GM12878 (cell line): ENCODE measurements at regions not wholly inside any gene's neighbourhood (a gene's known extent, or its start where the extent isn't known, plus 50 kb on each side); places are given as distances from the start of the nearest gene placed in this dataset.

Experiments used
- ATAC-seq: fragments of 200-7000 bp; cut with Tn5 transposase; 3 replicates; pipeline ENCODE4 v1.9.1; 2020; ENCODE audit warnings: mild to moderate bottlenecking, moderate library complexity
- BruUV-seq: library from RNA; stranded (reverse); fragments of 400-500 nt; replicated peaks from 2 replicates; lab custom pipeline; 2021; lab: Mats Ljungman, UMichigan
- CTCF ChIA-PET: fragments of 300-600 bp; sonication (Branson Sonifier 250); formaldehyde crosslinking; extraction: SDS; loops from one replicate; lab custom pipeline; 2021; ENCODE audit warnings: inconsistent platforms; lab: Yijun Ruan, JAX
- POLR2A ChIA-PET: fragments of 350-600 bp; formaldehyde crosslinking; extraction: SDS; loops from one replicate; lab custom pipeline; 2021; ENCODE audit warnings: inconsistent platforms; lab: Charles Lee
- RAD21 ChIA-PET: fragments of 300-600 bp; sonication (Branson Sonifier 250); formaldehyde crosslinking; loops from one replicate; lab custom pipeline; 2023; ENCODE audit warnings: antibody characterized with exemption; ENCODE audit not compliant: unreplicated experiment; lab: Charles Lee
- SMC1A ChIA-PET: fragments of 300-600 bp; sonication (Branson Sonifier 250); formaldehyde crosslinking; loops from one replicate; lab custom pipeline; 2023; ENCODE audit not compliant: unreplicated experiment, uncharacterized antibody; lab: Charles Lee
- DNase-seq: peaks from one replicate; pipeline ENCODE4 v3.0.0-alpha.2; 2011; ENCODE audit warnings: low read depth, low spot score
- FAIRE-seq: peaks from 3 replicates; lab custom pipeline; 2011; peaks lifted over from hg19 to GRCh38; lab: Jason Lieb, UNC
- H2AFZ ChIP-seq: 2 replicates; pipeline ENCODE4 v1.6.0; 2011; ENCODE audit warnings: low read depth, low read length, control low read depth; ENCODE audit not compliant: control insufficient read depth
- H3K27ac ChIP-seq: 2 replicates; pipeline ENCODE4 v1.5.1; 2011; ENCODE audit warnings: control low read depth; ENCODE audit not compliant: control insufficient read depth, insufficient read depth
- H3K27me3 ChIP-seq, 2 experiments: replicated peaks in 1 of 2; 2 replicates each; pipeline versions ENCODE4 v1.6.0 to v1.6.1; 2011; ENCODE audit warnings: low read length in 1 of 2; ENCODE audit not compliant: control insufficient read depth in 2 of 2, insufficient read depth in 2 of 2
- H3K36me3 ChIP-seq, 2 experiments: 2 replicates each; pipeline ENCODE4 v1.5.1; 2011; ENCODE audit warnings: low read length in 1 of 2; ENCODE audit not compliant: control insufficient read depth in 2 of 2, insufficient read depth in 2 of 2
- H3K4me1 ChIP-seq: 2 replicates; pipeline ENCODE4 v1.6.1; 2011; ENCODE audit warnings: mild to moderate bottlenecking, low read length, moderate library complexity, mixed read lengths; ENCODE audit not compliant: control insufficient read depth, insufficient read depth
- H3K4me2 ChIP-seq: 2 replicates; pipeline ENCODE4 v1.6.0; 2011; ENCODE audit warnings: control low read depth; ENCODE audit not compliant: control insufficient read depth, insufficient read depth
- H3K4me3 ChIP-seq: fragments of 200-600 bp; sonication (generic); 2 replicates; pipeline ENCODE4 v1.5.1; 2016
- H3K79me2 ChIP-seq: 2 replicates; pipeline ENCODE4 v1.6.0; 2011; ENCODE audit warnings: low read length; ENCODE audit not compliant: control insufficient read depth, insufficient read depth
- H3K9ac ChIP-seq: 2 replicates; pipeline ENCODE4 v1.8.0; 2011; ENCODE audit warnings: low read length, control low read depth, mixed read lengths; ENCODE audit not compliant: control insufficient read depth, insufficient read depth
- H3K9me3 ChIP-seq: replicated peaks from 3 replicates; pipeline ENCODE4 v1.5.1; 2011; ENCODE audit warnings: mild to moderate bottlenecking, low read length; ENCODE audit not compliant: control insufficient read depth, insufficient read depth
- H4K20me1 ChIP-seq: 2 replicates; pipeline ENCODE4 v1.6.0; 2011; ENCODE audit not compliant: control insufficient read depth, insufficient read depth
- ASH2L ChIP-seq: fragments of 300-600, 200-600 bp; sonication (generic); IDR thresholded peaks from 2 replicates; pipeline ENCODE4 v1.6.1; 2017; ENCODE audit warnings: low read depth, mild to moderate bottlenecking, borderline replicate concordance
- ETV6 ChIP-seq, 2 experiments: fragments of 450-650 bp in 1 of 2; IDR thresholded peaks in 1 of 2; conservative IDR thresholded peaks in 1 of 2; 2 replicates each; pipeline ENCODE4 v1.6.1; 2014; ENCODE audit warnings: antibody characterized with exemption in 1 of 2, borderline replicate concordance in 1 of 2, low read depth in 1 of 2, mild to moderate bottlenecking in 1 of 2, moderate library complexity in 1 of 2
- FOXM1 ChIP-seq: IDR thresholded peaks from 2 replicates; pipeline ENCODE4 v1.6.1; 2012; ENCODE audit warnings: low read depth, mild to moderate bottlenecking, inconsistent platforms, low read length, moderate library complexity
- HCFC1 ChIP-seq: fragments of 150-350 bp; IDR thresholded peaks from 2 replicates; pipeline ENCODE4 v1.6.1; 2014; ENCODE audit warnings: low read length
- HDGF ChIP-seq: fragments of 450-650 bp; IDR thresholded peaks from 2 replicates; pipeline ENCODE4 v1.6.1; 2016; ENCODE audit warnings: antibody characterized with exemption
- JUND ChIP-seq: IDR thresholded peaks from 2 replicates; pipeline ENCODE4 v1.6.1; 2012; ENCODE audit warnings: low read depth, mild to moderate bottlenecking, low read length, improper control_type of control experiment, moderate library complexity
- KAT2A ChIP-seq: conservative IDR thresholded peaks from 2 replicates; pipeline ENCODE4 v1.6.1; 2011; ENCODE audit warnings: low read depth, low read length; ENCODE audit not compliant: control insufficient read depth
- NFYA ChIP-seq: IDR thresholded peaks from 2 replicates; pipeline ENCODE4 v1.6.1; 2011; ENCODE audit warnings: low read depth, mild to moderate bottlenecking, low read length, improper control_type of control experiment, borderline replicate concordance
- NRF1 ChIP-seq: conservative IDR thresholded peaks from 2 replicates; pipeline ENCODE4 v1.6.1; 2011; ENCODE audit warnings: mild to moderate bottlenecking, low read depth, low read length, improper control_type of control experiment
- PAX5 ChIP-seq: IDR thresholded peaks from 2 replicates; pipeline ENCODE4 v1.6.1; 2011; ENCODE audit warnings: low read depth, low read length, borderline replicate concordance
- RUNX3 ChIP-seq: IDR thresholded peaks from 2 replicates; pipeline ENCODE4 v1.6.1; 2012; ENCODE audit warnings: low read length, inconsistent platforms
- STAT1 ChIP-seq: fragments of 450-650 bp; conservative IDR thresholded peaks from 2 replicates; pipeline ENCODE4 v1.6.1; 2014; ENCODE audit warnings: antibody characterized with exemption, mild to moderate bottlenecking
- SUPT20H ChIP-seq: IDR thresholded peaks from 2 replicates; pipeline ENCODE4 v1.6.1; 2011; ENCODE audit warnings: low read depth, mild to moderate bottlenecking, low read length, moderate library complexity, borderline replicate concordance; ENCODE audit not compliant: control insufficient read depth
- SUZ12 ChIP-seq: fragments of 200-600 bp; sonication (generic); IDR thresholded peaks from one replicate; pipeline ENCODE4 v1.6.1; 2018; ENCODE audit warnings: antibody characterized with exemption, mild to moderate bottlenecking; ENCODE audit not compliant: unreplicated experiment
- YY1 ChIP-seq: IDR thresholded peaks from 2 replicates; pipeline ENCODE4 v1.6.1; 2011; ENCODE audit warnings: low read depth, mild to moderate bottlenecking, low read length
- ZNF274 ChIP-seq: IDR thresholded peaks from one replicate; pipeline ENCODE4 v1.8.0; 2011; ENCODE audit not compliant: insufficient read length, insufficient read depth
- WGBS: methylation state at CpG from one replicate; pipeline ENCODE4 v1.1.6; 2016; ENCODE audit warnings: low lambda C conversion rate; ENCODE audit not compliant: insufficient replicate concordance, insufficient coverage; ENCODE audit errors: missing lambda C conversion rate; 5-methylcytosine and 5-hydroxymethylcytosine counted together
- in situ Hi-C: fragments of 300-500 bp; cut with MboI; formaldehyde crosslinking; loops from 9 replicates; pipeline ENCODE4 v1.14.3; 2018; ENCODE audit warnings: mixed read lengths
- intact Hi-C: fragments of 100-400 bp; cut with micrococcal nuclease; formaldehyde crosslinking; loops from one replicate; pipeline ENCODE4 v1.14.2; 2022; ENCODE audit not compliant: unreplicated experiment
- TF ChIP-seq, protein P1 (sequence below): fragments of 150-350 bp; IDR thresholded peaks from 2 replicates; pipeline ENCODE4 v1.6.1; 2016; ENCODE audit warnings: low read depth, low read length
- TF ChIP-seq, protein P2 (sequence below): IDR thresholded peaks from 2 replicates; pipeline ENCODE4 v1.6.1; 2011; ENCODE audit warnings: mild to moderate bottlenecking, low read depth, low read length, moderate library complexity; ENCODE audit not compliant: insufficient replicate concordance

DNA sequence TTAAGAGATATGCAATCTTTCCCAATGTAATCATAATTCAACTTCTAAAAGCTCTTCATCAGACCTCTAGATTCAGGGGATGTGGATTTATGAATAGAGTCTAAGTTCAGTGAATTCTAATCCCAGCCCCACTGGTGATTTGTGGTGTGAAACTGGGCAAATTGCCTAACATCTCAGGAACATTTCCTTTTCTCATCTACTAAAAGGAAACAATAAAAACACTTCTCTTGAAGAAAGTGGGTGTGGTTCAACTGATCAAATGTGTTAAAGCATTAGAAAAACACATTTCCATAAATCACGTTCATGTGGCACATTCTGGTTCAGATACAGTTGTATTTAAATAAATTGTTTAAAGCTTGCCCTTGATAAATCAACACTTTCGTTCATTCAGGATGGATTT, 631.7 kb upstream of the CDH6 start (continued):
- TF ChIP-seq, protein P1, sequence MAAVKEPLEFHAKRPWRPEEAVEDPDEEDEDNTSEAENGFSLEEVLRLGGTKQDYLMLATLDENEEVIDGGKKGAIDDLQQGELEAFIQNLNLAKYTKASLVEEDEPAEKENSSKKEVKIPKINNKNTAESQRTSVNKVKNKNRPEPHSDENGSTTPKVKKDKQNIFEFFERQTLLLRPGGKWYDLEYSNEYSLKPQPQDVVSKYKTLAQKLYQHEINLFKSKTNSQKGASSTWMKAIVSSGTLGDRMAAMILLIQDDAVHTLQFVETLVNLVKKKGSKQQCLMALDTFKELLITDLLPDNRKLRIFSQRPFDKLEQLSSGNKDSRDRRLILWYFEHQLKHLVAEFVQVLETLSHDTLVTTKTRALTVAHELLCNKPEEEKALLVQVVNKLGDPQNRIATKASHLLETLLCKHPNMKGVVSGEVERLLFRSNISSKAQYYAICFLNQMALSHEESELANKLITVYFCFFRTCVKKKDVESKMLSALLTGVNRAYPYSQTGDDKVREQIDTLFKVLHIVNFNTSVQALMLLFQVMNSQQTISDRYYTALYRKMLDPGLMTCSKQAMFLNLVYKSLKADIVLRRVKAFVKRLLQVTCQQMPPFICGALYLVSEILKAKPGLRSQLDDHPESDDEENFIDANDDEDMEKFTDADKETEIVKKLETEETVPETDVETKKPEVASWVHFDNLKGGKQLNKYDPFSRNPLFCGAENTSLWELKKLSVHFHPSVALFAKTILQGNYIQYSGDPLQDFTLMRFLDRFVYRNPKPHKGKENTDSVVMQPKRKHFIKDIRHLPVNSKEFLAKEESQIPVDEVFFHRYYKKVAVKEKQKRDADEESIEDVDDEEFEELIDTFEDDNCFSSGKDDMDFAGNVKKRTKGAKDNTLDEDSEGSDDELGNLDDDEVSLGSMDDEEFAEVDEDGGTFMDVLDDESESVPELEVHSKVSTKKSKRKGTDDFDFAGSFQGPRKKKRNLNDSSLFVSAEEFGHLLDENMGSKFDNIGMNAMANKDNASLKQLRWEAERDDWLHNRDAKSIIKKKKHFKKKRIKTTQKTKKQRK: no peak
- TF ChIP-seq SUZ12 (no peak), PAX5 (no peak)

GRCh38 chr5:30551618-30552017, 641.9 kb upstream of the CDH6 start:
- no peak for DNase-seq
- no TSS peak for BruUV-seq
- H2AFZ ChIP-seq: no peak overlapping the region
- no peaks in the 10 kb centered on the region for H3K36me3 ChIP-seq
- H4K20me1 ChIP-seq: no peaks in the 10 kb centered on the region
- no peaks in the 10 kb centered on the region for H3K4me1 ChIP-seq
- H3K9me3 ChIP-seq: no peaks in the 10 kb centered on the region
- TF ChIP-seq NRF1 (no peak), JUND (no peak), YY1 (no peak), HDGF (no peak), STAT1 (no peak), RUNX3 (no peak), ETV6 (conservative IDR thresholded peaks at IDR 0.05 in 1 of 2, IDR thresholded peaks at IDR 0.05 in 1 of 2; ENCODE audit: borderline replicate concordance in 1 of 2, low read depth in 1 of 2) (no peak), FOXM1 (no peak), KAT2A (no peak), ASH2L (no peak), SUPT20H (no peak), HCFC1 (no peak), NFYA (no peak), ZNF274 (no peak)
- TF ChIP-seq, protein P2, sequence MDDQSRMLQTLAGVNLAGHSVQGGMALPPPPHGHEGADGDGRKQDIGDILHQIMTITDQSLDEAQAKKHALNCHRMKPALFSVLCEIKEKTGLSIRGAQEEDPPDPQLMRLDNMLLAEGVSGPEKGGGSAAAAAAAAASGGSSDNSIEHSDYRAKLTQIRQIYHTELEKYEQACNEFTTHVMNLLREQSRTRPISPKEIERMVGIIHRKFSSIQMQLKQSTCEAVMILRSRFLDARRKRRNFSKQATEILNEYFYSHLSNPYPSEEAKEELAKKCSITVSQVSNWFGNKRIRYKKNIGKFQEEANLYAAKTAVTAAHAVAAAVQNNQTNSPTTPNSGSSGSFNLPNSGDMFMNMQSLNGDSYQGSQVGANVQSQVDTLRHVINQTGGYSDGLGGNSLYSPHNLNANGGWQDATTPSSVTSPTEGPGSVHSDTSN: no peak
- no peak overlapping the region for H3K4me2 ChIP-seq
- intact Hi-C loops: no loop called here
- no peak for ATAC-seq
- no peak overlapping the region for H3K9ac ChIP-seq
- SMC1A ChIA-PET: no interaction called here
- FAIRE-seq: no peak
- H3K27ac ChIP-seq: no peak overlapping the region
- no peaks in the 10 kb centered on the region for H3K27me3 ChIP-seq
- H3K79me2 ChIP-seq: no peaks in the 10 kb centered on the region
- POLR2A ChIA-PET: no interaction called here
- in situ Hi-C loops: no loop called here
- RAD21 ChIA-PET: no interaction called here
- WGBS: 36% methylated on average over 4 of the region's 4 CpGs
- CTCF ChIA-PET: no interaction called here
- H3K4me3 ChIP-seq: no peak overlapping the region
